HCT116 (cell line): ENCODE measurements at regions not wholly inside any gene's neighbourhood (a gene's known extent, or its start where the extent isn't known, plus 50 kb on each side); places are given as distances from the start of the nearest gene placed in this dataset.

Experiments
- CTCF ChIP-seq, 3 experiments: fragments of 200-600 bp in 1 of 3; sonication (generic) in 1 of 3; IDR thresholded peaks in 2 of 3; conservative IDR thresholded peaks in 1 of 3; 2 replicates each; pipeline ENCODE4 v1.5.1; 2012 to 2017; ENCODE audit warnings: low read depth in 2 of 3, low read length in 2 of 3, antibody characterized with exemption in 1 of 3, borderline replicate concordance in 1 of 3, control low read depth in 1 of 3, mild to moderate bottlenecking in 1 of 3, mixed read lengths in 1 of 3, mixed run types in 1 of 3, moderate library complexity in 1 of 3; ENCODE audit not compliant: insufficient read depth in 1 of 3
- EZH2phosphoT487 ChIP-seq: fragments of 200-600 bp; IDR thresholded peaks from 2 replicates; pipeline ENCODE4 v1.6.1; 2018; ENCODE audit warnings: antibody characterized with exemption, borderline replicate concordance
- JUND ChIP-seq: IDR thresholded peaks from 2 replicates; pipeline ENCODE4 v1.6.1; 2012
- POLR2A ChIP-seq: IDR thresholded peaks from 2 replicates; pipeline ENCODE4 v1.7.0; 2011; ENCODE audit warnings: borderline replicate concordance; ENCODE audit not compliant: insufficient read depth, insufficient read length; ENCODE audit errors: extremely low read depth
- POLR2AphosphoS5 ChIP-seq: IDR thresholded peaks from 2 replicates; pipeline ENCODE4 v1.6.1; 2011; ENCODE audit warnings: mild to moderate bottlenecking, low read depth, low read length, moderate library complexity
- RAD21 ChIP-seq: IDR thresholded peaks from 2 replicates; pipeline ENCODE4 v1.6.1; 2012; ENCODE audit warnings: low read depth, mild to moderate bottlenecking

GRCh38 chr12:47570151-47570550 lies 135.7 kb downstream of the RPAP3 start:
- TF ChIP-seq POLR2A, result no peak
- no peak for TF ChIP-seq CTCF (IDR thresholded peaks at IDR 0.05 in 2 of 3, conservative IDR thresholded peaks at IDR 0.05 in 1 of 3; ENCODE audit: borderline replicate concordance in 1 of 3, insufficient read depth in 1 of 3, low read depth in 2 of 3, low read length in 2 of 3)
- no peak for TF ChIP-seq RAD21
- no peak for TF ChIP-seq EZH2phosphoT487
- TF ChIP-seq POLR2AphosphoS5, result no peak
- no peak for TF ChIP-seq JUND
